SKM-1 treated with dmso at 0.1 percent for 144 hours (cell line): ENCODE measurements at regions not wholly inside any gene's neighbourhood (a gene's known extent, or its start where the extent isn't known, plus 50 kb on each side); places are given as distances from the start of the nearest gene placed in this dataset.

ENCODE experiments used
- DNase-seq: peaks from one replicate; lab custom pipeline; 2025; ENCODE audit not compliant: unreplicated experiment; lab: John Stamatoyannopoulos, UW

GRCh38 chr18:39399662-39400061 is 1834.1 kb upstream of the CELF4 start:
- no peak for DNase-seq

- no peak for DNase-seq
These were observed 1830.6 kb upstream of the CELF4 start for GRCh38 chr18:39396168-39396567.

- no peak for DNase-seq
These were observed 1824.3 kb upstream of the CELF4 start for GRCh38 chr18:39389800-39390379.

GRCh38 chr18:39380866-39381265 is 1815.3 kb upstream of the CELF4 start:
- no peak for DNase-seq

GRCh38 chr18:39380186-39380725 is 1814.7 kb upstream of the CELF4 start:
- DNase-seq: no peak

GRCh38 chr18:39375066-39375465 is 1809.5 kb upstream of the CELF4 start:
- DNase-seq: no peak

- no peak for DNase-seq
These were observed 1806.4 kb upstream of the CELF4 start for GRCh38 chr18:39371996-39372395.

GRCh38 chr18:39366656-39367055 is 1801.1 kb upstream of the CELF4 start:
- no peak for DNase-seq

- no peak for DNase-seq
These were observed 1800.4 kb upstream of the CELF4 start for GRCh38 chr18:39365836-39366485.

GRCh38 chr18:39360072-39360471 is 1794.5 kb upstream of the CELF4 start:
- no peak for DNase-seq

GRCh38 chr18:39359636-39360035 is 1794.0 kb upstream of the CELF4 start:
- no peak for DNase-seq

- DNase-seq: no peak
These were observed 1785.3 kb upstream of the CELF4 start for GRCh38 chr18:39350945-39351344.

GRCh38 chr18:39349801-39350200 is 1784.2 kb upstream of the CELF4 start:
- no peak for DNase-seq

GRCh38 chr18:39348757-39349156 is 1783.2 kb upstream of the CELF4 start:
- no peak for DNase-seq

- DNase-seq: no peak
These were observed 1782.1 kb upstream of the CELF4 start for GRCh38 chr18:39347701-39348100.

- DNase-seq: no peak
These were observed 1781.3 kb upstream of the CELF4 start for GRCh38 chr18:39346916-39347315.

- no peak for DNase-seq
These were observed 1779.7 kb upstream of the CELF4 start for GRCh38 chr18:39345321-39345720.

- DNase-seq: no peak
These were observed 1778.9 kb upstream of the CELF4 start for GRCh38 chr18:39344487-39344886.

- DNase-seq: no peak
These were observed 1775.5 kb upstream of the CELF4 start for GRCh38 chr18:39341129-39341528.

- DNase-seq: no peak
These were observed 1774.8 kb upstream of the CELF4 start for GRCh38 chr18:39340418-39340817.

GRCh38 chr18:39329496-39330275 is 1764.1 kb upstream of the CELF4 start:
- no peak for DNase-seq

GRCh38 chr18:39326772-39327171 is 1761.2 kb upstream of the CELF4 start:
- DNase-seq: no peak
